Hepatic stellate cell (primary cell): ENCODE measurements at regions not wholly inside any gene's neighbourhood (a gene's known extent, or its start where the extent isn't known, plus 50 kb on each side); places are given as distances from the start of the nearest gene placed in this dataset.

Source experiments
- DNase-seq: peaks from one replicate; pipeline ENCODE4 v3.0.0; 2011; ENCODE audit warnings: low spot score

DNA sequence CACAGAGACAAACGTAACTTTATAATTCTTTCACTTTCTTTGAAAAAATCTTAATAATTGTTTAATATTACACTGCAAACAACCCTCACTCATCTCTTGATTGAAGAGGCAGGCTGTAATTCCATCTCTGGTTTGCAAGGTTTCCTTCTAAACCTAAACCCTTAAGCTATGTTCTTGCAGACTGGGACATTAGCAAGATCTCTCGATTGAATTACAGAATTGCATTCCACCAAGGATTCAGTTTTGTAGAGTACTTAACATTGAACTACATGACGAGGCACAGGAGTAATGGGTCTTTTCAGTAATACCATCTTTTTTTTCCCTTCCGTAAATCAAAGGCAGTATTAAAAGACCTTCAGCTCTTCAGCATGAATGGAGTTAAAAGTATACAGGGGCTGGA lies 111.6 kb upstream of the EEF1E1 start:
- DNase-seq: no peak

- DNase-seq: no peak
Measured at GRCh38 chr6:8212720-8213434, 110.5 kb upstream of the EEF1E1 start.

DNA sequence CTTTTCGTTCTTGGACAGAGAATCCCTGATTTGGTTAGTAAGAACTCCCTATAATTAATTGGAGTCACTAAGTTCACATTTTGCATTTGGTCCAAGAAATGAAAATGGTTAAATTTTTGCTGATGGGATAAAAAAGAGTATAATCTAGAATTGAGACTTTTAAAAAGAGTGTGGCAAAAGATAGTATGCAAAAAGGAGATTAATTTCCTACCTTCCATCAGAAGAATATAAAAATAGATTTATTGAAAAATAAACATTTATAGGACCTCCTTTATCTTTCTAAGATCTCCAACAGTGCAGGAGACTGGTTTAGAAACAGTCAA lies 105.5 kb upstream of the EEF1E1 start:
- no peak for DNase-seq

GRCh38 chr6:8207191-8207868 lies 105.0 kb upstream of the EEF1E1 start:
- no peak for DNase-seq

GRCh38 chr6:8203337-8203736 lies 101.0 kb upstream of the EEF1E1 start:
- no peak for DNase-seq

- DNase-seq: no peak
Measured at GRCh38 chr6:8201679-8202078, 99.3 kb upstream of the EEF1E1 start.

- DNase-seq: no peak
Measured at GRCh38 chr6:8200255-8200654, 97.9 kb upstream of the EEF1E1 start.

DNA sequence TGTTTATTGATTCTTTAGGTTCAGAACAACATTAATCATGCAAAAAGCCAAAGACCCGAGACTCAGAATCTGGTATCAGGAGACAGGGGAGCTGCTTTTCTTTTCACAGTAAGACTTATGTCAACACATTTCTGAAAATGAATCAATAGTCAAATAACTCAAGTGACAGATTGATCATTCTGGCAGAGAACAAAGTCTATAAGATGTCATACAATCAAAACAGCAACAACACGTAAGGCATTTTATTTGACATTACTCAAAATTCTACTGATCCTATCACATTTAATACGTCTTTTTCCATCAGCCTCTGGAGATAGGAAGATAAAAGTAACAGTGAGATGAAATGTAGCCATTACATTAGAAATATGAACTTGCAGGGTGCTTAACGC lies 93.4 kb upstream of the EEF1E1 start:
- no peak for DNase-seq

- DNase-seq: no peak
Measured at GRCh38 chr6:8195040-8195713, 92.8 kb upstream of the EEF1E1 start.

DNA sequence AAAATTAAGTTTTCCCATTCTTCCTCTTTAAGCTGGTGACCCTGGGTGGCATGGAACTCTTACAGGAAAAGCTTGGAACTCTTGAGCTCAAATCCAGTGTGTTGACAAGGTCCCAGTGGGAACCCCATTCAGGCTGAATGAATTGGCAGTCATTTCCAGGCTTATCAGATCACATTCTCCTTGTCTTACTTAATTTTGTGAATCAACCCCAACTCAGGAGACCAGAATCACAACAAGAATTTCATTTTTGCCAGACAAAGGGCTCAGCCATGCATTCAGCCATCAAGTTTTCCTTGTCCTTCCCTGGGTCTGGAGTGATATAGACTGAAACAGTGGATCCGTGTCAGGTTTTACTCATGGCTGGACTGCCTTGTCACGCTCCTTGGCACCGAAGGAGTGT lies 92.1 kb upstream of the EEF1E1 start:
- peak; percentile 11 for DNase-seq

DNA sequence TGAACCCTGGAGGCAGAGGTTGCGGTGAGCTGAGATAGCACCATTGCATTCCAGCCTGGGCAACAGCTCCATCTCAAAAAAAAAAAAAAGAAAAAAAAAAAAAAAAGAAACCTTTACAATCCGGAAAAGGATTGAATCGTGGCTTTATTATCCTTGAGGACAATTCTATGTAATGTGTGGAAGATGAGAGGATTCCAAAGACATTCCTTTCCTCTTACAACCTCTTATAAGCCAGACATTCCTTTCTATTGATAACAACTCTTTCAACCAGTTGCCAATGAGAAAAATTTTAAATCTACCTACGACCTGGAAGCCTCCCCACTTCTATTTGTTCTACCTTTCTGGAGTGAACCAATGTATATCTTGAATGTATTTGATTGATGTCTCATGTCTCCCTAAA lies 91.2 kb upstream of the EEF1E1 start:
- no peak for DNase-seq

DNA sequence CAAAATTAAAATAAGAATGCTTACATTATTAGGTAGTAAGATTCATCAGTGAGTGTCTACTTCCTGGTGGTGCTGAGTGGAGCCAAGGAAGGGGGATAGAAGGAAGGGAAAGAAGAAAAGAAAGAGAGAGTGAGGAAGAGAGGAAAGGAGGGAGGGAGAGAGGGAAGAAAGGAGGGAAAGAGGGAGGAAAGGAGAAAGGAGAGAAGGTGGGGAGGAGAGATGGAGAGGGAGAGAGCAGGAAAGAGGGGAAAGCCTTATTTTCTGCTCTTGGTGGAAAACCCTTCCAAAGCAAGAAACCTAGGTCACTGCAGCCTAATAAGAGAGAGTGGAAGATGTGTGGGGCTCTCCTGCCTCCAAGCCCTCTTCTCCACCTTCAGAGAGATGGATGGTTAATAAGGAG lies 90.2 kb upstream of the EEF1E1 start:
- DNase-seq: no peak

- no peak for DNase-seq
Measured at GRCh38 chr6:8192067-8192466, 89.7 kb upstream of the EEF1E1 start.

GRCh38 chr6:8191629-8192028 lies 89.3 kb upstream of the EEF1E1 start:
- no peak for DNase-seq

DNA sequence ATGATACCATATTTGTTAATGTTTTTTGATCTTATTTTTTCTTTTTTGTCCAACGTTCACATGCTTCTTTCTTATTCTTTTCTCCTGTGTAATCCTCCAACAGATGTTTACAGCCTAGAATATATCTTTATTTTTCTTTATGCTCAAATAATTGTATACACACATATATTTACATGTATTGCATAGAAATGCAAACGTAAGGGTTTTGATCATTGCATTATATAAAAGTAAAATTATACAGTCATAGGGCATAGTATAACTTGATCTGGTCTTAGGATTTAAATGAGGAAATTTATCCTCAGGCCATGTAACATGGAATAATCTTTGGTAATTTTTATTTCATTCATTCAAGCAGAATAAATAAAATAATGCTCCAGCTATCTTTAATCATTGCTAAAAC lies 84.9 kb upstream of the EEF1E1 start:
- DNase-seq: no peak

DNA sequence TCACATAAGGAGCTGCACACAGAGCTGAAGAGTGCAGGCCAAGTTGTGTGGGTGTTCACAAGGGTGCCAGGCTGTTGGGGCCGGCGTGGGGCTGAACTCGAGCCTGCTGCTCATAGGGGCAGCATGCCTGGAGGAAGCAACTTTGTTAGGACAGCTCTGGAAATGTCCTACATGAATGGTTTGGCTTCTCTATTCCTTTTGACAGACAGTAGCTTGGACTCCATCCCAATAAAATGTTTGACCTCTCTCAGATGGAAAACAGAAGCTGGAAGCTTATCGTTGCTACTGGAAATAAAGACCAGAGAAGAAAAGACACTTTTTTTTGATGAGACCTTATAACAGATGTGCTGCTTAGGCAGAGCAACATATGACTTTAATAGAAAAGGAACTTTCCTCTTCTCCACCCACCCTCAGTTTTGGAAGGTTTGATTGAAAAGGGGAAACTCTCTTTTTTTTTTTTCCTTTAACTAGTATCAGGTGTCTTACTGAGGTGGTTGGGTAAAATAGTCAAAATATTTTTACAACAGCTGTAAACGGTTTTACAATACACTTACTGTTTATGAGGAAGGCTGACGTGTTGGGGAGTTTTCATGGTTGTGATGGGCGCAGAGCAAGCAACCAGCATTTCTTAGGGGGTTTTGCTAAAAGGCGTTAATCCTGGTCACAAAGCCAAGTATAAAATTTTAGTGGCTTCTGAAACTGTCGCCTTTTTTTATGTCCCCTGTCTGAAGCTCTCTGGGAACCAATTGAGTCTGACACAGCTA lies 80.7 kb upstream of the EEF1E1 start:
- no peak for DNase-seq

GRCh38 chr6:8181951-8182845 lies 79.8 kb upstream of the EEF1E1 start:
- peak; percentile 24 for DNase-seq

GRCh38 chr6:8181160-8181881 lies 79.0 kb upstream of the EEF1E1 start:
- no peak for DNase-seq

GRCh38 chr6:8180327-8181159 lies 78.2 kb upstream of the EEF1E1 start:
- peak; percentile 90 for DNase-seq

- DNase-seq: no peak
Measured at GRCh38 chr6:8177721-8178120, 75.4 kb upstream of the EEF1E1 start.
